ENCODE measurements at regions not wholly inside any gene's neighbourhood (a gene's known extent, or its start where the extent isn't known, plus 50 kb on each side); places are given as distances from the start of the nearest gene placed in this dataset.

DNA sequence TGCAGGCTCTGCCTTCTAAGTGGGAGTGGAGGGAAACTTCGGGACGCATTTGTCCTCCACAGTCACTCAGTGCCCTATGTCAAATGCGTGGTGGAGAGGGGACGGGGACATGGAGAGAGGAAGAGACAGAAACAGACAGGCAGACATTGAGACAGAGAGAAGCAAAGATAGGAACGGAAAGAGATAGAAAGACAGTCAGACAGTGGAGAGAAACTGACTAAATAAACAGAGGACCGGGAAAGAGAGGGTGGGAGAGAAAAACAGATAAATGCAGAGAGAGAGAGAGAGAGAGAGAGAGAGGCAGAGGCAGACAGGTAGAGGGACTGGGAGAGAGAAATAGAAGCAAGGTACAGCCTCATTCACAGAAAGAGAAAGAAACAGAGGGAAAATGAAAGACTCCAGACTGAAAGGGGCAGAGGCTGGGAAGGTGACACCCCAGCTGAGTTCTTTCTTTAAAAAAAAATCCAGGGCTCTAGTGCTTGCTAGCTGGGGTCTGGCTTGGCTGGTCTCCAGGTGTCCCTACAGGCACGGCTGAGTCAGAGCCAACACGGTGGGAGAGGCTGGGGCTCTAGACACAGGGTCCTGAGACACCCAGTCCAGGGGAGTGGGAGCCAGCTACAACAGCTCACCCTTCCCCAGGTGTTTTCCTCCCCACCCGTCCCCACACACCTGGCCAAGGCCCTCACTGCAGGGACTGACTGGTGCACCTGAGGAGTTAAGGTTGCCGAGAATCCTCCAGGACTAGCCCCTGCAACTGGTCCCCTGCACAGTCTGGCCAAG lies 506.1 kb upstream of the PROK2 start:
- DNase-seq: no peak

DNA sequence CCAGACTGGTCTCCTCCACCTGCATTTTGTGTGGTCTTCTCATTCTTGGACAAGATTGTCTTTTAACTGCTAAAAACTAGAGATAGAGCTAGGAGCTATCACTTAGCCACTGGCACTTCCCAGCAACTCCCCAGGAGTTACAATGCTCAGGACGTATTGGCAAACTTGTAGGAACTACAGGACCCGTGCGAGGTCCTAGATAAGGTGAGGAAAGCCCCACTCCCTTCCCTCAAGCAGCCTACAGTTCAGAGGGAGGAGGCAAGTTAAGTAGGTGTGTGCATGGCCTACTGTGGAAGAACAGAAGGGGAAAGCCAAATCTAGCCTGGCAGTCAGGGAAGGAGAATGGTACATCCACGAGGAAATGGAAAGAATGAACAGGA lies 504.7 kb upstream of the PROK2 start:
- no peak for DNase-seq

DNA sequence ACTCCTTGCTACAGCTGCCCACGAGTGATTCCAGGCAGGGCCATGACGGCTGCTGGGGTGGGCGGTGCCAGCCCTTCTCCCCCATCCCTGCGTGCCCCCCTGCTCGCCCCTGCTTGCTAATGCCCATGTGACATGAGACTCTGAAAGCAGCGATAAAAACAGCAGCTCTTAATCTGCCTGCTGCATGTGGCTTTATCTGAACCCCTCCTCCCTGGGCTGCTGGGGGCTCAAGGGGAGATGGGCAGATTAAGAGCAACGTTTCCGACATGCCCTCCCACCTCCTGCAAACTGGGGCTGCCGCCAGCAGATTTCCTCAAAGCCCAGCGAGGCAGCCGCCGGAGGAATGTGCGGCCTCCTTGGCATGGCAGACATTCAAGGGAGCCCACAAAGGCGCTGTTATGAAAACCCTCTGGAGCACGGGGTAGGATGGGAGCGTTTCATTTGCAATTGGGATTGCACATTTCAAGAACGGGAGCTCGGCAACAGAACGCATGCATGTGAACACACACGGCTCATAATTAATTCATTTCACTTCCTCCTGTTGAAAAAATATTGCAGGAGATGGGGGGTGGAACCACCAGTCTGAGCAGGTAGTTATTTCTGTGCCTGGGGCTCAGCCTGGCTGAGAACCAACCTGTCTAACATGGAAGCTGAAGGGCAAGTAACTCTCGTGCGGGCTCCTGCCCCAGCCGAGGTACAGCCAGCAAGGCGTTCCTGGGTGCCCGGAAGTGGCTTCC lies 504.2 kb upstream of the PROK2 start:
- no peak for DNase-seq

DNA sequence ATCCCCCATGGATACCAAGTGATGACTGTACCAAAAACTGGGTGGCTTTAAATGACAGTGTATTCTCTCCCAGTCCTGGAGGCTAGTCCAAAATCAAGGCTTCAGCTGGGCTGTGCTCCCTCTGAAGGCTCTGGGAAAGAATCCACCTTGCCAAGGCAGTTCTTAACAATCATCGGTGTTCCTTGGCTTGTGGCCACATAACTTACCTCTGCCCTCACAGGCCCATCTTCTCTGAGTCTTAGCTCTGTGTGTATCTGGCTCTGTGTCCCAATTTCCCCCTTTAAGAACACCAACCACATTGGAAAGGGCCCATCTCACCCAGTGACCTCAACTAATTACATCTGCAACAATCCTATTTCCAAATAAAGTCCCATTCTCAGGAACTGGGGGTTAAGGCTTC lies 503.0 kb upstream of the PROK2 start:
- DNase-seq: no peak

DNA sequence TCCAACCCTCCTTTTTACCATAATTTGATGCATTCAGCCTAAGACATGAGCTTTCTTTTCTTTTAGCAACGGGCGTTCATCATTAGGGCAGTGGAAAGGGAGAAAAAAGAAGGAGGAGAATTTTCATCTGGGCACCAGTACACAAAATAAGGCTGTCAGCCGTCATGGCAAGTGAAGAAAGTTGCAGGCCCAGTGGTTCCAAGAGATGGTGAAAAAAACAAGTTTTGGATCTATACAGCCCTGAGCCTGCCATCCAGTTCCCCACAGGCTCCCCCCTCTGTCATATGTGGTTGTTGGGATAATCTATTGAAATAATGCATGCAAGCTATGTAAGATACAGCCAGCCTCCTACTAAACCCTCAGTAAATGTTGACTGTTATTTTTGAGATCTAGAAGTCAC lies 500.6 kb upstream of the PROK2 start:
- DNase-seq: no peak

DNA sequence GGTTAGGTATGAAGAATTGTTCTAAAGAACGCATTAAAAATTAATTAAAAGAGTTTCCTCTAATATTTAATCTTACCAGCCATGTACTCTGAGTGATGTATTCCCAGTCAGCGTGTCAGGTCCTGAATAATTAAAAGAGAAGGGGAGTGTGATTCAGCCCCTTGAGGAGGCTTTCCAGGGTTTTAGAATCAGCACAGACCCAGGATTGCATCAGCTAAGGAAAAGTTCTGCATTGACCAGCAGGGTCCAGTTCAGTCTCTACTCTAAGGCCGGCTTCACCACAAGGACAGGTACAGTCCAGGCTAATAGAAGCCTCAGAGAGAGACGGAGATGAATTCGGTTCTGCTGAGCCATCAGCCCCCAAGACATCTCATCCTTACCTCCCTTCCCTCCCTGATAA lies 499.5 kb upstream of the PROK2 start:
- DNase-seq: no peak

DNA sequence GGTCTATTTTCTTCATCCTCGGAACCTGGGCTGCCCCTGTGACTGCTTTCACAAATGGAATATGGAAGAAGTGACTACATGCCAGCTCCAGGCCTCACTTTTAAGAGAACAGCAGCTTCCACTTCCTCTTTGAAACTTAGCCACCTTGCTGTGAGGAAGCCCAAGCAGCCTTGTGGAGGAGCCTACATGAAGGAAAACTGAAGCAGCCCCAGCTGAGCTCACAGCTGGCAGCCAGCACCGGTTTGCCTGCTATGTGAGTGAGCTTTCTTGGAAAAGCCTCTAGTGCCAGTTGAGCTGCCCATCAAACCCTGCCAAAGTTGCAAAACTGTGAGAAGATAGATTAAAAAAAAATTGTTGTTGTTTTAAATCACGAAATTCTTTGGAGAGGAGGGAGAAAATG lies 498.0 kb upstream of the PROK2 start:
- no peak for DNase-seq

DNA sequence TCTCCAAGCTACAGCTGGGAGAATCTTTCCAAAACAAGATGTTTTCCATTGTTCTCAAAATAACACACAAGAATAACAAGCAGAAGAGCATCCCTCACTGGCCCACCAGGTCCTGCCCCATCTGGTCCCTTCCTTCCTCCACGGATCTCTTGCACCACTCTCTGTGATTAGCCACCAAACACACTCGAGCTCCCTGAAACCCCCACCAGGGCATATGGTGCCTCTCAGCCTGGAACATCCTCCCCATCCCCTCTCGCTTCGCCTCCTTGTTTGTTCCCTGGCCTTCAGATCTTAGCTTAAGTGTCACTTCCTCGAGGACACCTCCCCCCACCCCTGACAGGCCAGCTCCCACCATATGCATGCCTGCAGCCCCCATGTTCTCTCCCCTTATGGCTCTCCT lies 496.6 kb upstream of the PROK2 start:
- DNase-seq: no peak

DNA sequence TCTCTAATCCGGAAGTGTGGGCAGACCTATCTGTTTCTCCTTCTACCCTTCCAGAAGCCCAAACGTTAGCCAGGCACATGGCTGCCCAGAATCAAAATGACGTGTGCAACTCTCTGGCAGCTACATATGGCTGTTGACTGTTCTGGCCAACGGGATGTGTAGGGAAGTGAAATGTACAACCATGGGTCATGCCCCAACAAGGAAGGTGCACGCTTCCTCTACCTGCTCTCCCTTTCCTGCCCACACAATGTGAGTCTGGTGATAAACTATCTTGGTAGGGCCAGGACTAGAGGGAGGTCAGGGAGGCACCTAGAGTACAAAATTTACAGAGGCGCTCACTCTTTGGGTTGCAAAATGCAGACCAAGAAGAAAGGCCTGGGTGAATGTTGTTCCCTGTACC lies 495.9 kb upstream of the PROK2 start:
- no peak for DNase-seq

DNA sequence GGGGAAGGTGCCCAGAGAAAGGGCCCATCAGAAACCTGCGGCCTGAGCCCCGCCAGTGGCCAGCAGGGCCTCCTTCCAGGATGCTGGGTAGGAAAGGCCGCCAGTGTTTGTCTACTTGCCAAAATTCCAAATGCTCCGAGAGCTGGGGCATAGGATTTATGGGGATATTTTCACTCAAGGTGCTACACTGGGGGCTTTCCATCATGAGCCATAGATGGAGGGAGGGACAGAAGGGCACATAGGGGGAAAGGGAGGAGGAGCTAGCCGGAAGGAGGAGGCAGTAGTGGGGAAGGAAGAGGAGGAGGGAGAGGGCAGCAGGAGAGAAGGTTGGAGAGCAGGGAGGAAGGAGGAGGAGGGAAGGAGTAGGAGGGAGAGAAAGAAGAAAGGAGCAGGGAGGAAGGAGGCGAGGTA lies 494.7 kb upstream of the PROK2 start:
- DNase-seq: no peak

DNA sequence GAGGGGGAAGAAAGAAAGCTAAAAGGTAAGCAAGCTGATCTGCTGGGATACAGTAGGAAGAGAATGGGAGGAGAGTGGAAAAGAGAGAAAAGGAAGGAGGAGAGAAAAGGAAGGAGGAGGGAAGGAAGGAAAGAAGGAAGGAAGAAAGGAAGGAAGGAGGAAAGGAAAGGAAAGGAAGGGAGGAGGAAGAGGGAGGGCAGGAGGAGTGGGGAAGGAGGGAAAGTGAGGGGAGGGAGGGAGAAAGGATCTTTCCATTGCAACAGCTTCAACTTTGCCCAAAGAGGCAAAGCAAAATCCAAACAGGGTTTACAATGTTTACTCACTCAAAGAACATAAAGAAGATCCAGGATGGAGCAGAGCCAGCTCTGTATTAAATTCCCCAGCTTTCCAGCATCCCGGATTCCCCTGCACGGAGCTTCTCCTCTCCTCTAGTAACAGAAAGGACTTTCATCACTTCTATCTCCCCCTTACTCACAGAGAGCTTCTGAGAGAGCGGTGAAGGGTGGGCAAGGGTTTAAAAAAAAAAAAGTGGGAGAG lies 494.2 kb upstream of the PROK2 start:
- no peak for DNase-seq

DNA sequence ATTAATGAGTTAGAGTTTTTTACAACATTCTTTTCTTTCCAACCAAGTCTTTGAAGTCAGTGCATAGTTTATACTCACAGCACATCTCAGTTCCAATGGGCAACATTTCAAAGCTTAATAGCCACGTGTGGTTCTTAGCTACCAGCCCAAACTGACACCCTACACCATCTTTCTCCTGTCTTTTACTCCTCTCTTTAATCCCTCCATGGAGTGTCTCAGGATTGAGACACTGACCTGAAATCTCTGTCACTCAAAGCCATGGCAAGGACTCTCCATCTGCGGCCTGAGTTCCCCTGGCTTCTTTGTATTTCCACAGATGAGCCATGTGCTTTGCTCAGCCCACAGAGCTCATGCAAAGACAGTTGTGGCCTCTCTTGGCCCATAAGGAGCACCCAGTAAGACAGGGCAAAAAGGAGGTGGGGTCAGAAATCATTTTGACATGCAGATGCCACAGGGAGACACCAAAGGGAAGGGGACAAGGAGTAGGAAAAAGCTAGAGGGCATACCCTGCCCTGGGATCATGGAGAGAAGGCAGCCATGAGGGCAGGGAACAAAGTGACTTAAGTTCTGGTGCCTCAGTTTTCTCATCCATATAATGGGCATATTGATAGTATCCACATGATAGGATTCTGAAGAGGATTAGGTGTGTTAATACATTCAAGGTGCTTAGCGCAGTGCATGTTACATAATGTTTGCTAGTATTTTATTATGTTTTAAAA lies 493.6 kb upstream of the PROK2 start:
- no peak for DNase-seq

DNA sequence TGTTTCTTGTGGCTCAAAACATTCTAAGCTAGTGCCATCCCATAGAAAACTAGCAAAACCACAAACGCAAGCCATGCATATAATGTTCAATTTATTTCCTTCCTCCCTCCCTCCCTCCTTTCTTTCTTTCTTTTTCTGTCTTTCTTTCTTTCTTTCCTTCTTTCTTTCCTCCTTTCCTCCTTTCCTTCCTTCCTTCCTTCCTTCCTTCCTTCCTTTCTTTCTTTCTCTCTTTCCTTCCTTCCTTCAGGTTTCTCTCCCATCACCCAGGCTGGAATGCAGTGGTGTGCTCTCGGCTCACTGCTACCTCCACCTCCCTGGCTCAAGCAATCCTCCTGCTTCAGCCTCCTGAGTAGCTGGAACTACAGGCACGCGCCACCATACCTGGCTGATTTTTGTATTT lies 492.8 kb upstream of the PROK2 start:
- no peak for DNase-seq

DNA sequence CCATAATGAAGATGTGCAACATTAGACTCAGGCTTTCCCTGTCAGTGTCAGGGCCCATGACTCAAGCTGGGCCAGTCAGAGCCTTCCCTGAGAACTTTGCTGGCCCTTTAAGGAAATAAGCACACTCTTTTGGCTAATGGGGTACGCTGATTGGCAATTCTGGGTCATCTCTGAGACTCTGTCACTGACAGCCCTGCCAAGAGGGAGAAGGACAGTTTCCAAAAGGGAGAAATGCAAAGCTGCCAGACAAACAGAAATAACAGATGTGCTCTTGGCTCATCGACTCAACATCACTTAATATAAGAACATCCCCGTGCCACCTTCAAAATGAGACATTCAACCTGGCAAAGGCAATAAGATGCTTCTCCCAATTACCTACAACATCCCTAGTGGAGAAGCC lies 491.9 kb upstream of the PROK2 start:
- no peak for DNase-seq

DNA sequence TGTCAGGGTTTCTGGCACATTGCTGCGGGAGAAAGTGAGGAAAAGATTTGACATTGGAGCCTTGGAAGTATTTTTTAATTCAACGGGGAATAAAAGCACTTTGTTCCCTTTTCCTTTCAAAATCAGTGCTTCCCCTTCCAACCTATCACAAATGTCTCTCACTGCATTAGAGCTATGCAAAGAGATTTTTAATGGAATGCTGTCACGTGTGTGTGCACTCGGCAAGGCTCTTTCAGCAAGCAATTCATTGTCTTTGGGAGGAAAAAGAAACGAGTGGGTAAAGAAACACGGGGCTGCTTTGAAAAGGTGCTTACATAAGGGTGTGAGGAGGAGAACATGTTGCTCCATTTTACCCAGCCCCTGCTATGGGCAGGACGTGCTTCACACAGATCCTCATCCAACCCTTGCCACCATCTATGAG lies 490.4 kb upstream of the PROK2 start:
- DNase-seq: no peak

DNA sequence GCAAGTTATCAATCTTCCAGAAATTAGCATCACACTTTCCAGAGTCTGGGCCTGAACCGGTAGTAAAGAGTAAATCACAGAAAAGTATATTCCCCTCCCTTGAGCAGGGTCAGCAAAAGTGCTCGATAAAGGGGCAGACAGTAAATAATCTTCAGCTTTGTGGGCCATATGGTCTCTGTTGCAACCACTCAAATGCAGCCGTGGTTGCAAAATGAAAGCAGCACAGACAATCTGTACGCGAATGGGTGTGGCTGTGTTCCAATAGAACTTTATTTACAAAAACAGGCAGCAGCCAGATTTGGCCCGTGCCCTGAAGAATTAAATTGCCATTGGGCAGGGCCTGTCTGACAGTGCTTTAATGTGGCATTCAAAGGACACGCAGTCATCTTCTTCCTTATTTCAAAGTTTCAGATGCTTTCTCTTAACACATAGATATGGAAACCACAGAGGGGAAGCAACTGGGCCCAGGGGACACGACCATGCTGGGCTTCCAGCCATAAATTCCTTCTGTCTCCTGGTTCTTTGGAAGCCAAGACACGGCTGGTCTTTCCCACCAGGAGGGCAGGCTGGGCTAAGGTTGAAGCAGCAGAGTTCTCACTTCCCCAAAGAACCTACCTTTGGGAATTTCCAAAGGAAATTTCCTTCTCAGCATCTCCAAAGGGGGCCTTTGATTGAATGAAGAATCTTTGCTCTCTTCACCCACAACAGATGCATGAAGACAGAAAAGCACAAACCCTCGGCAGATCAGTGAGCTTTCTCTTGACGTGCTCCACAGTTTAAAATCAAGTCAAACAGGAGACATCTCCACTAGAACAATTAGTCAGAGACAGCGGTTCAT lies 489.8 kb upstream of the PROK2 start:
- no peak for DNase-seq

DNA sequence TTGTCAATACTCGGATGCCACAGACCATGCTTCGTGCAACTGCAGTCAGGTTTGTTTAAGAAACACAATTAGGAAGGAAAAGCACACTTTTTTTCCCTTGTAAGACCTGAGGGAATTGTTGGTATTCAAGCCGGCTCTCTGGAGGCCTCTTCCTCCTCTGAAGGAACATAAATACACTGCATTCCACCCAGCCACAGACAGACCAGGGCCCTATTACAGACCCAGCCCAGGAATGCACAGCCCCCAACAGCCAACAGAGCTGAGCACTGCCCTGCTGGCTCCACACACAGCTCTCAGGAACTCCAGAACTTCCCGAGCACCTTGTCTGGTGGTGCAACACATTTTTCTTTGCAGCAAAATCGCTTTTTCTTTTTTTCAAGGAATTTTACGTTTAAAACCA lies 488.7 kb upstream of the PROK2 start:
- DNase-seq: no peak

DNA sequence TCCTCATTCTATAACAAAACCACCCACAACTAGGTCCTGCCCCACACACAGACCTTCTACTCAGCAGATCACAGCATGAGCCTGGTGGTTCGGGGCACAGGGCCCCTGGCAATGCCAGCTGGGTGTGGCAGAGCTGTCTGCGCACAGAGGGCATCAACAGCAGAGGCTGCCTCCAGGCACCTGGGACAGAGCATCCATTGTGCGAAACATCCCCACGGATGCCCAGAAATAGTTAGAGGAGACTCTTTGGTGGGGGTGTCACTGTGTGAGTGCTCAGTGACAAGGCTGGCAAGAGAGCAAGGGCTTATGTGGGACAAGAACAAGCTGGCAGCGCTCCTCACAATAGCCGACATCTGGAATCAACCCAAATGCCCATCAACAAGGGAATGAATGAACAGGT lies 487.4 kb upstream of the PROK2 start:
- DNase-seq: no peak

DNA sequence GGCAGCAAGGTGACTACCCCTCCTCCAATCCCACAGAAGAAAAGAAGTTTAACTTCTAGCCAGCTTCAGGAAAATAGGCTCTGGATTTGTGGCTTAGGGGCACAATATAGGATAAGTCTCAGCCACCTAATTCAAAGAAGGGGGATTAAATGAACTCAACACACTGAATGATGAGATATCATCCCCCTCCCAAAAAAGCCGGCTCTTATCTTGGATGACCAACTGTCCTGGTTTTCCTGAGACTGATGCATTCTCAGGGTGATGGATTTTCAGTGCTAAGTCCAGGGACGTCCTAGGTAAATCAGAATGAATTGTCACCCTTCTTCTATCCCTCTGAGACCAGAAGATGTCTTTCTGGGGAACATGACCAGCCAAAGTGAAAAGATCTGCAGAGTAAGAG lies 487.0 kb upstream of the PROK2 start:
- no peak for DNase-seq

DNA sequence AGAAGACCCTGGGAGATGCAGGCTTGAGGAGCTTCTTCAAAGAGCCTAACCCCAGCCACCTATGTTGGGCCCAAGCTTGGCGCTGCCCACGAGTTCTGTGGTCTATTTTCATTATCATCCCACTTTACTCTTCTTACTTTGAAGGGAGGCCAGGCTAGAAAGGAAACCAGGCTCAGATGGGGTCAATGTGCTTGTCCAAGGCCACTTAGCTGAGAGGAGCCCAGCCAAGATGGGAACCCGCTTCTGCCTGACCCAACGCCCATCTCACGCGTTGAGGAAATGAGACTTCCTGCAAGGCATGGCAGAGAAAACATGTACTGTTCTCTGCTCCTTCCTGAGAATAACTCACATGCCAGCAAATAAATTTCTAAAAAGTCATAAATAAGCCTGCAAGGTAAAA lies 486.3 kb upstream of the PROK2 start:
- DNase-seq: no peak

DNA sequence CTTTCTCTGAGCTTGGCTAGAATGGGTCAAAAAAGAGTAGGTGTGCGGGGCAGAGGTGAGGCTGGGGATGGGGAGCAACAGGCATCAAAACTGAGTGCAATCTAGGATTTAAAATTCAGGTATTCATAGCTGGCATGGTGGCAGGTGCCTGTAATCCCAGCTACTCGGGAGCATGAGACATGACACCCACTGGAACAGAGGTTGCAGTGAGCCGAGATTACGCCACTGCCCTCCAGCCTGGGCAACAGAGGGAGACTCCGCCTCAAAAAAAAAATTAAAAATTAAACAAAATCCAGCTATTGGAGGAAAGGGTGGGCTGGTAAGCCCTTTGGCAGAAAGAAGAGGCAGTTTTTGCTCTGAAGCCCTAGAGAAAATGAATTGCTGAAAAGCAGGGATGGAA lies 485.8 kb upstream of the PROK2 start:
- DNase-seq: no peak

DNA sequence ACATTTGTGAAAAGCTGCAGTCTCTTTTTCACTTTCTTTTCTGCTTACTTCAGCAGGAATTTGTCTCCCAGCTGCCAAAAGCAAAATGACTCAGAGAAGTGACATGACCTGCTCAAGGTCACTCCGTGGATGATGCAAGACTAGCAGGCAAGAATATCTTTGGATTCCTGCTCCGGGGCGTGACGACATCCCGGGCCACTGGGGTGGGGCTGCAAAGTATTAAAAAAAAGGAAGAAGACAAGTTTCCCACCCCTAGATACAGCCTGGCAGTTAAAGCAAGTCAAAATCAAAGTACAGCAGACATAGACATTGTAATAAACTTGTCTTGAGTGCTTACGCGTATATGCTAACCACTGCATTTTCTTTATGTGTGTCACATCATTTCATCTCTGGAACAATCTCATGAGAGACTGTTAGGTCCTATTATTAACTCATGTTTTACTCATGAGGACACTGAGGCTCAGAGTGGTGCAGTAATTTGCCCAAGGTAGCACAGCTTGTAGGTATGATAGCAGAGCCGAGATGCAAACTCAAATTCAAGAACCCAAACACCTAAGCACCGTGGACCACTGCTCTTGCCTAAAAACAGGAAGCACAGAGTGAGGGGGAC lies 485.2 kb upstream of the PROK2 start:
- no peak for DNase-seq

DNA sequence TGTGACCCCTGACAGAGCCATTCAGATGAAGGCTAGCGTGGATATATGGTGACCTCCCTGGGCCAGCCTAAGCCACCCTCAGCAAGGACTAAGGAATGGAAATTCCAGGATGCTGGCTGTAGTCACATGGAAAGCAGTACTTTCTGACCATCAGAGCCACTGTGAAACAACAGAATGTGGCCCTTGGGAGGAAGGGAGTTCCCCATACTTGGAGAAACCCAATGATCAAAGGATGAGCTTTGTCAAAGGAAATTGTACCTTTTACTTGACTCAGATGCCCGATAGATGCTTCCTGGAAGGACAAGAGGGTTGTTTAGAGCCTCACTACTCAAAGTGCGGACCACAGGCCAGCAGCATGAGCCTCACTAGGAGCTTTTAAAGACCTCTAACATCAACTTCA lies 484.5 kb upstream of the PROK2 start:
- DNase-seq: no peak

Measured in SHP77 treated with DMSO at 0.1 percent for 48 hours (cell line).